ENCODE measurements at regions not wholly inside any gene's neighbourhood (a gene's known extent, or its start where the extent isn't known, plus 50 kb on each side); places are given as distances from the start of the nearest gene placed in this dataset.

DNA sequence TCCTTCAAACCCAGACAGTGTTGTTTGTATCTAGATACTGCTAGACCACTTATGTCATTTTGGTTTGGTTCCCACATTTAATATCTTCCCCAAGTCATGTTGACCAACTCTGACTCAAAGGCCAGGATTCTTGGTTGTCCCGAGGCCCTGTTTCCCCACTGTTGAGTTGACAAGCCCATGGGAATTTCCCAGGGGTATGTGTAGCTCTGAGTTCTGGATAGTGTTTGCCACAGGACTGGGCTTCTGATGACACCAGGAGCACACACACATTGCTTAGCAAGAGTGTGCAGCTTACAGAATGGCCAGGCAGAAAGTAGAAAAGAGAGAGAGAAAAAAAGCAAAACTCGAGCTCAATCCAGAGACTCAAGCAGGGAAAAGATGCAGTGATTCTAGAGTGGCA lies 214.4 kb downstream of the NXNL2 start:
- Mint-ChIP-seq H3K4me1 (peaks cover 36 to 37% of the 10 kb centered on the region in 2 experiments), H3K36me3 (ENCODE audit: insufficient read depth in 1 of 3, low read depth in 3 of 3) (no peaks in the 10 kb centered on the region; a peak in 3 of 7 replicates), H3K27me3 (ENCODE audit: low read depth) (no peaks in the 10 kb centered on the region; the same call in 1 of the 2 replicates), H3K9me3 (no peaks in the 10 kb centered on the region; a peak in 2 of 5 replicates), H3K4me3 (no peak overlapping the region), H3K27ac (no peak overlapping the region)
- DNase-seq = no peak
- no peak overlapping the region for H3T11ph ChIP-seq (ENCODE audit: low read length)
- H3K79me1 ChIP-seq (ENCODE audit: insufficient read depth, low read depth, low read length, poor library complexity, severe bottlenecking) = no peaks in the 10 kb centered on the region
- no peak overlapping the region for H2BK12ac ChIP-seq (ENCODE audit: insufficient read length, low read depth, low read length)
- H2BK120ac ChIP-seq (ENCODE audit: low read depth, low read length, poor library complexity, severe bottlenecking) = no peak overlapping the region
- H3K9me3 ChIP-seq (ENCODE audit: control insufficient read depth, low read depth, low read length) = no peaks in the 10 kb centered on the region
- H2AK5ac ChIP-seq (ENCODE audit: insufficient read length, low read length) = no peak overlapping the region
- H3K79me2 ChIP-seq (ENCODE audit: insufficient read depth, low read length) = no peaks in the 10 kb centered on the region
- no CpG with 5 or more reads among the region's 2 CpGs for WGBS (ENCODE audit: extremely low coverage, insufficient read length, low lambda C conversion rate)
- H3K18ac ChIP-seq (ENCODE audit: insufficient read length, low read depth, low read length) = no peak overlapping the region
- H3K9ac ChIP-seq (ENCODE audit: extremely low read depth, insufficient read length, low read length) = no peak overlapping the region
- H3K27me3 ChIP-seq (ENCODE audit: insufficient read depth, low read length) = no peaks in the 10 kb centered on the region
- no peak overlapping the region for H2BK5ac ChIP-seq (ENCODE audit: insufficient read length, low read length)
- no peak overlapping the region for H3K23ac ChIP-seq (ENCODE audit: insufficient read length, low read depth, low read length)
- H2AFZ ChIP-seq (ENCODE audit: low read length) = no peak overlapping the region
- H3K56ac ChIP-seq (ENCODE audit: insufficient read length, low read depth, low read length) = no peak overlapping the region
- no peak overlapping the region for H4K8ac ChIP-seq (replicated peaks; ENCODE audit: insufficient read length, low read depth, low read length)
- no peak overlapping the region for H3K27ac ChIP-seq (ENCODE audit: insufficient read length, low read depth, low read length)
- no peak overlapping the region for H2BK15ac ChIP-seq (ENCODE audit: low read depth, low read length)
- no peaks in the 10 kb centered on the region for H4K20me1 ChIP-seq (ENCODE audit: control insufficient read depth, insufficient read depth, insufficient read length)
- TF ChIP-seq, protein P1, sequence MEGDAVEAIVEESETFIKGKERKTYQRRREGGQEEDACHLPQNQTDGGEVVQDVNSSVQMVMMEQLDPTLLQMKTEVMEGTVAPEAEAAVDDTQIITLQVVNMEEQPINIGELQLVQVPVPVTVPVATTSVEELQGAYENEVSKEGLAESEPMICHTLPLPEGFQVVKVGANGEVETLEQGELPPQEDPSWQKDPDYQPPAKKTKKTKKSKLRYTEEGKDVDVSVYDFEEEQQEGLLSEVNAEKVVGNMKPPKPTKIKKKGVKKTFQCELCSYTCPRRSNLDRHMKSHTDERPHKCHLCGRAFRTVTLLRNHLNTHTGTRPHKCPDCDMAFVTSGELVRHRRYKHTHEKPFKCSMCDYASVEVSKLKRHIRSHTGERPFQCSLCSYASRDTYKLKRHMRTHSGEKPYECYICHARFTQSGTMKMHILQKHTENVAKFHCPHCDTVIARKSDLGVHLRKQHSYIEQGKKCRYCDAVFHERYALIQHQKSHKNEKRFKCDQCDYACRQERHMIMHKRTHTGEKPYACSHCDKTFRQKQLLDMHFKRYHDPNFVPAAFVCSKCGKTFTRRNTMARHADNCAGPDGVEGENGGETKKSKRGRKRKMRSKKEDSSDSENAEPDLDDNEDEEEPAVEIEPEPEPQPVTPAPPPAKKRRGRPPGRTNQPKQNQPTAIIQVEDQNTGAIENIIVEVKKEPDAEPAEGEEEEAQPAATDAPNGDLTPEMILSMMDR (conservative IDR thresholded peaks at IDR 0.05) = no peak
- H3K4me1 ChIP-seq (ENCODE audit: insufficient read depth, low read length) = peaks cover 2% of the 10 kb centered on the region; the same call in 1 of the 2 replicates
- H3K4me2 ChIP-seq (ENCODE audit: insufficient read depth, insufficient read length, low read length) = no peak overlapping the region
- H3K14ac ChIP-seq (ENCODE audit: insufficient read depth, low read length) = no peak overlapping the region
- no peaks in the 10 kb centered on the region for H3K23me2 ChIP-seq (ENCODE audit: insufficient read length, low read depth, low read length, poor library complexity, severe bottlenecking)
- H3K4ac ChIP-seq (ENCODE audit: low read depth, low read length) = no peak overlapping the region
- no peak overlapping the region for H4K91ac ChIP-seq (ENCODE audit: insufficient read length, low read depth, low read length)
- H4K5ac ChIP-seq (ENCODE audit: insufficient read length, low read depth, low read length) = no peak overlapping the region
- H2BK20ac ChIP-seq (ENCODE audit: low read depth, low read length, poor library complexity, severe bottlenecking) = no peak overlapping the region

Data from H9 (cell line).